OCI-LY3 (cell line): ENCODE measurements at regions not wholly inside any gene's neighbourhood (a gene's known extent, or its start where the extent isn't known, plus 50 kb on each side); places are given as distances from the start of the nearest gene placed in this dataset.
"Not testable (repeated sequence)": the region's sequence is repeated elsewhere in the genome, so short reads cannot be mapped to it uniquely, and the experiment has no call there.

Experiments used
- H2AFZ ChIP-seq: fragments of 200-600, 300-600 bp; shearing (Covaris generic); 2 replicates; pipeline ENCODE4 v1.6.0; 2014; ENCODE audit warnings: antibody characterized with exemption, low read depth, low read length
- H3K27ac ChIP-seq: fragments of 200-600, 300-600 bp; sonication (generic); 2 replicates; pipeline ENCODE4 v1.5.1; 2014; ENCODE audit warnings: mild to moderate bottlenecking, low read length, moderate library complexity, mixed read lengths
- H3K27me3 ChIP-seq: fragments of 200-600, 300-600 bp; sonication (generic); 2 replicates; pipeline ENCODE4 v1.6.1; 2014; ENCODE audit warnings: low read depth, low read length, mixed read lengths
- H3K36me3 ChIP-seq: fragments of 200-600, 300-600 bp; sonication (generic); replicated peaks from 2 replicates; pipeline ENCODE3; 2014; ENCODE audit warnings: low read depth, low read length, mixed read lengths
- H3K4me1 ChIP-seq: fragments of 300-600, 200-600 bp; sonication (generic); 2 replicates; pipeline ENCODE4 v1.6.1; 2014; ENCODE audit warnings: low read length, mixed read lengths
- H3K4me2 ChIP-seq: fragments of 200-600, 300-600 bp; sonication (generic); 2 replicates; pipeline ENCODE4 v1.6.1; 2014; ENCODE audit warnings: low read length, mixed read lengths
- H3K4me3 ChIP-seq: fragments of 300-600, 200-600 bp; sonication (generic); 2 replicates; pipeline ENCODE4 v1.5.1; 2014; ENCODE audit warnings: antibody characterized with exemption, mild to moderate bottlenecking, low read length, moderate library complexity
- H3K79me2 ChIP-seq: fragments of 300-600, 200-600 bp; shearing (Covaris generic); 2 replicates; pipeline ENCODE4 v1.6.1; 2014; ENCODE audit warnings: mild to moderate bottlenecking, low read length, mixed read lengths
- H3K9ac ChIP-seq: fragments of 300-600, 200-600 bp; shearing (Covaris generic); 2 replicates; pipeline ENCODE4 v1.6.0; 2014; ENCODE audit warnings: mild to moderate bottlenecking, low read length, moderate library complexity
- H3K9me3 ChIP-seq: fragments of 200-600, 300-600 bp; shearing (Covaris generic); 2 replicates; pipeline ENCODE4 v1.6.1; 2014; ENCODE audit warnings: low read length, mixed read lengths; ENCODE audit not compliant: insufficient read depth
- H4K20me1 ChIP-seq: fragments of 200-600, 300-600 bp; sonication (generic); 2 replicates; pipeline ENCODE4 v1.6.1; 2016; ENCODE audit warnings: low read length, mixed read lengths; ENCODE audit not compliant: insufficient read depth
- EZH2phosphoT487 ChIP-seq: fragments of 200-600 bp; shearing (Covaris generic); IDR thresholded peaks from 2 replicates; pipeline ENCODE4 v1.6.1; 2018; ENCODE audit warnings: antibody characterized with exemption, mixed run types, low read depth
- TF ChIP-seq, protein P1 (sequence below): fragments of 200-600, 300-600 bp; sonication (generic); IDR thresholded peaks from 2 replicates; pipeline ENCODE4 v1.5.1; 2014; ENCODE audit warnings: antibody characterized with exemption, low read length, low read depth

DNA sequence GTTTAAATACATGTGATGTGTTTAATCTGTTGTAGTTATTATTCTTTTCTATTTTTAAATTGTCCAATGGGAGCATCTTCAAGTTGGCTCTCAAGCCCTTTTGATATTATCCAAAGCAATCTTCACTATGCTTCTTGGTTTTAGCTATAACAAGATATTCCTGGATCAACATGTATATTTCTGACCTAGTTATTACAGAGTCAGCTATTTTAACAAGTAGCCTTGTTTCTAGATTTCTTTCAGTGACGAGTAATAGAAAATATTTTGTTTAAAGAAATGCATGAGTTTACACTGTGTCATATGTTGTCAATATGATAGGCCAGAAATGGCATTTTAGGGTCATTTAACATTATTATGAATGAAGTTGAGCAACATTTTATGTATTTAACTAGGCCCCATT, 421.8 kb upstream of the MAP2 start:
- Histone ChIP-seq H3K4me3 (no peak overlapping the region), H3K36me3 (peaks cover 1% of the 10 kb centered on the region), H3K9ac (no peak overlapping the region), H4K20me1 (no peaks in the 10 kb centered on the region), H2AFZ (no peak overlapping the region), H3K27ac (no peak overlapping the region), H3K79me2 (no peaks in the 10 kb centered on the region), H3K4me1 (no peaks in the 10 kb centered on the region), H3K4me2 (no peak overlapping the region), H3K9me3 (peaks cover 5% of the 10 kb centered on the region; the same call in 1 of the 2 replicates), H3K27me3 (no peaks in the 10 kb centered on the region)
- no peak for TF ChIP-seq EZH2phosphoT487
- TF ChIP-seq, protein P1, sequence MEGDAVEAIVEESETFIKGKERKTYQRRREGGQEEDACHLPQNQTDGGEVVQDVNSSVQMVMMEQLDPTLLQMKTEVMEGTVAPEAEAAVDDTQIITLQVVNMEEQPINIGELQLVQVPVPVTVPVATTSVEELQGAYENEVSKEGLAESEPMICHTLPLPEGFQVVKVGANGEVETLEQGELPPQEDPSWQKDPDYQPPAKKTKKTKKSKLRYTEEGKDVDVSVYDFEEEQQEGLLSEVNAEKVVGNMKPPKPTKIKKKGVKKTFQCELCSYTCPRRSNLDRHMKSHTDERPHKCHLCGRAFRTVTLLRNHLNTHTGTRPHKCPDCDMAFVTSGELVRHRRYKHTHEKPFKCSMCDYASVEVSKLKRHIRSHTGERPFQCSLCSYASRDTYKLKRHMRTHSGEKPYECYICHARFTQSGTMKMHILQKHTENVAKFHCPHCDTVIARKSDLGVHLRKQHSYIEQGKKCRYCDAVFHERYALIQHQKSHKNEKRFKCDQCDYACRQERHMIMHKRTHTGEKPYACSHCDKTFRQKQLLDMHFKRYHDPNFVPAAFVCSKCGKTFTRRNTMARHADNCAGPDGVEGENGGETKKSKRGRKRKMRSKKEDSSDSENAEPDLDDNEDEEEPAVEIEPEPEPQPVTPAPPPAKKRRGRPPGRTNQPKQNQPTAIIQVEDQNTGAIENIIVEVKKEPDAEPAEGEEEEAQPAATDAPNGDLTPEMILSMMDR: no peak

- Histone ChIP-seq H2AFZ (no peak overlapping the region), H3K36me3 (peaks cover 3% of the 10 kb centered on the region), H3K79me2 (no peaks in the 10 kb centered on the region), H3K4me3 (no peak overlapping the region), H3K4me1 (no peaks in the 10 kb centered on the region), H3K9ac (no peak overlapping the region), H3K27me3 (no peaks in the 10 kb centered on the region), H3K9me3 (peaks cover 5% of the 10 kb centered on the region; the same call in 1 of the 2 replicates), H3K27ac (no peak overlapping the region), H4K20me1 (no peaks in the 10 kb centered on the region), H3K4me2 (no peak overlapping the region)
- no peak for TF ChIP-seq EZH2phosphoT487
- TF ChIP-seq, protein P1: no peak
These were observed 418.5 kb upstream of the MAP2 start for GRCh38 chr2:209005371-209005770.

- no peak for TF ChIP-seq EZH2phosphoT487
- TF ChIP-seq, protein P1: peak; percentile 13; the same call in 1 of the 2 replicates
- no peak overlapping the region for H3K27ac ChIP-seq
- no peaks in the 10 kb centered on the region for H3K79me2 ChIP-seq
- H3K9me3 ChIP-seq: peaks cover 5% of the 10 kb centered on the region; the same call in 1 of the 2 replicates
- no peak overlapping the region for H2AFZ ChIP-seq
- no peak overlapping the region for H3K4me3 ChIP-seq
- H3K4me1 ChIP-seq: no peaks in the 10 kb centered on the region
- no peak overlapping the region for H3K4me2 ChIP-seq
- H4K20me1 ChIP-seq: no peaks in the 10 kb centered on the region
- peaks cover 3% of the 10 kb centered on the region for H3K36me3 ChIP-seq
- H3K27me3 ChIP-seq: no peaks in the 10 kb centered on the region
- H3K9ac ChIP-seq: no peak overlapping the region
These were observed 415.1 kb upstream of the MAP2 start for GRCh38 chr2:209008636-209009287.

GRCh38 chr2:209018633-209019032, 405.2 kb upstream of the MAP2 start:
- H3K36me3 ChIP-seq, H3K27me3 ChIP-seq, H3K4me2 ChIP-seq, H3K9me3 ChIP-seq, H2AFZ ChIP-seq, H3K4me1 ChIP-seq, H3K4me3 ChIP-seq, H3K9ac ChIP-seq, H4K20me1 ChIP-seq, H3K79me2 ChIP-seq, H3K27ac ChIP-seq: not testable (repeated sequence)
